Thyroid gland (tissue), 4 donors: ENCODE measurements at regions not wholly inside any gene's neighbourhood (a gene's known extent, or its start where the extent isn't known, plus 50 kb on each side); places are given as distances from the start of the nearest gene placed in this dataset.

Experiments used
- CTCF ChIP-seq, 6 experiments: fragments of 200-600 bp in 3 of 6; fragments of 450-650 bp in 3 of 6; sonication (generic) in 3 of 6; IDR thresholded peaks; one replicate each; pipeline ENCODE4 v1.5.1; 2016 to 2019; ENCODE audit warnings: antibody characterized with exemption in 6 of 6, mild to moderate bottlenecking in 2 of 6, inconsistent platforms in 1 of 6, moderate library complexity in 1 of 6
- POLR2A ChIP-seq, 2 donors: fragments of 450-650 bp; IDR thresholded peaks; one replicate each; pipeline ENCODE4 v1.6.1; 2017; ENCODE audit warnings: antibody characterized with exemption in 2 of 2, mild to moderate bottlenecking in 2 of 2, moderate library complexity in 1 of 2

GRCh38 chr5:173457482-173457881, 129.3 kb upstream of the STC2 start:
- TF ChIP-seq CTCF (IDR thresholded peaks at IDR 0.05) (no peak), POLR2A (IDR thresholded peaks at IDR 0.05) (no peak)
